ENCODE measurements at regions not wholly inside any gene's neighbourhood (a gene's known extent, or its start where the extent isn't known, plus 50 kb on each side); places are given as distances from the start of the nearest gene placed in this dataset.

- no peak for TF ChIP-seq CTCF (IDR thresholded peaks at IDR 0.05; ENCODE audit: low read depth, low read length, missing control alignments)
- DNase-seq (ENCODE audit: extremely low read depth, low read depth) = no peak
- no peak overlapping the region for H3K4me3 ChIP-seq (replicated peaks; ENCODE audit: low read depth, low read length)
Observed at GRCh38 chr14:28896337-28896736, 129.8 kb downstream of the FOXG1 start.

DNA sequence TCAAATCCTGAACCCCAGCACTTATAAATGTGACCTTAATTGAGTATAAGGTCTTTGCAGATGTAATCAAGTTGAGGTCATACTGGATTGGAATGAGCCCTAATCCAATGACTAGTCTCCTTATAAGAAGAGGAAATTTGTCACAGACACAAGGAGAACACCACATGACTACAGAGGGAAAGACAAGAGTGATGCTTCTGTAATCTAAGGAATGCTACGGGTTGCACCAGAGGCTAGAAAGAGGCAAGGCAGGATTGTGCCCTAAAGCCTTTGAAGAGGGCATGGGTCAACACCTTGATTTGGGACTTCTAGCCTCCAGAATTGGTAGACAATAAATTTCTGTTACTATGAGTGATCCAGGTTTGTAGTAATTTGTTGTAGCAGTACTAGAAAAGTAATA is 135.0 kb downstream of the FOXG1 start:
- TF ChIP-seq CTCF (IDR thresholded peaks at IDR 0.05; ENCODE audit: low read depth, low read length, missing control alignments) = no peak
- no peak for DNase-seq (ENCODE audit: extremely low read depth, low read depth)
- no peak overlapping the region for H3K4me3 ChIP-seq (replicated peaks; ENCODE audit: low read depth, low read length)

GRCh38 chr14:28902930-28903329 is 136.3 kb downstream of the FOXG1 start:
- no peak for TF ChIP-seq CTCF (IDR thresholded peaks at IDR 0.05; ENCODE audit: low read depth, low read length, missing control alignments)
- no peak overlapping the region for H3K4me3 ChIP-seq (replicated peaks; ENCODE audit: low read depth, low read length)
- DNase-seq (ENCODE audit: extremely low read depth, low read depth) = no peak

GRCh38 chr14:28911521-28911920 is 144.9 kb downstream of the FOXG1 start:
- no peak overlapping the region for H3K4me3 ChIP-seq (replicated peaks; ENCODE audit: low read depth, low read length)
- TF ChIP-seq CTCF (IDR thresholded peaks at IDR 0.05; ENCODE audit: low read depth, low read length, missing control alignments) = no peak
- DNase-seq (ENCODE audit: extremely low read depth, low read depth) = no peak

DNA sequence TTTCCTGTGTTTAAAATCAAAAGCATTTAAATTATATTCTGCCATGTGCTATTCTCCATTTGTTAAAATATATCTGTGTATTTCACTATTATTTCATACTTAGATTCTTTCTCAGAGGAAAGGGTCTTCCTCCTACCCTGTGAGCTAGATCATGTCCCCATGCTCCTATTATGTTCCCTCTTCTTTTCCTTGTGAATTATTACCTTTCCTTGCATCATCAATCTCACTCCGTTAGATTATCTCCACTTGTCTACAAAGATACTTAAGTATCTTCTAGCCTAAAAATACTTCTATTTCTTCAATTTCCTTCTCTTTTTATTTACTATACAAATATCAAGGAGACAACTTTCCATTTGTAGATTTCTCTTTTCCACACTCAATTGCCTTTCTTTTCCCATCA is 146.5 kb downstream of the FOXG1 start:
- no peak for DNase-seq (ENCODE audit: extremely low read depth, low read depth)
- no peak for TF ChIP-seq CTCF (IDR thresholded peaks at IDR 0.05; ENCODE audit: low read depth, low read length, missing control alignments)
- no peak overlapping the region for H3K4me3 ChIP-seq (replicated peaks; ENCODE audit: low read depth, low read length)

DNA sequence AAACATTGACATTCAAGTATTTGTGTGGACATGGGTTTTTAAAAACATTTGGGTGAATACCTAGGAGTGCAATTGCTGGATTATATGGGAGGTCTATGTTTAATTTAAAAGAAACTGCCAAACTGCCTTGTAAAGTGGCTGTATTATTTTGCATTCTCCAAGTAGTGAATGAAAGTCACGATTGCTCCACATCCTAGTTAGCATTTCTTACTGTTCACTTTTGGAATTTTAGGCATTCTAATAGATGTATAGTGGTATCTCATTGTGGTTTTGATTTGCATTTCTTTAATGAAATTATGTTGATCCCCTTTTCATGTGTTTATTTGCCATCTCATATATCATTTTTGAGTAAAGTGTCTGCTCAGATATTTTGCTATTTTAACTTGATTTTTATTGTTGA is 159.5 kb downstream of the FOXG1 start:
- H3K4me3 ChIP-seq (replicated peaks; ENCODE audit: low read depth, low read length) = no peak overlapping the region
- no peak for TF ChIP-seq CTCF (IDR thresholded peaks at IDR 0.05; ENCODE audit: low read depth, low read length, missing control alignments)
- no peak for DNase-seq (ENCODE audit: extremely low read depth, low read depth)

DNA sequence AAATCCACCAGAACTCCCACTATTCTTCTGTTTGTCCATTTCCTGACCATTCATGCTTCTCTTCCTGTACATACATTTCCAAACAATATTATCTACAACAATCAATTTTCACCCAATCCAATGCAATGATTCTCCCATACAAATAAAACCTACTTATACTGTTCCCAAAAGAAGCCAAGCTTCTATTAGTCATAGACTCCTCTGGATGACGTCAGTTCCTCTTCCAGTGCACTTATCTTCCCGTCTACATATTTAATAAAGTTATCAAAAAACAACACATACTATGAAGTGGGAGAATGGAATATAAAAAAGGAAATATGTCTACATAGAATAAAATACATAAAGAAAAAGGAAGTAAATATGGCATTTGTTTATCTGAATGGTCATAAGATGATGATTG is 165.4 kb downstream of the FOXG1 start:
- no peak for DNase-seq (ENCODE audit: extremely low read depth, low read depth)
- no peak overlapping the region for H3K4me3 ChIP-seq (replicated peaks; ENCODE audit: low read depth, low read length)
- TF ChIP-seq CTCF (IDR thresholded peaks at IDR 0.05; ENCODE audit: low read depth, low read length, missing control alignments) = no peak
